ENCODE measurements at regions not wholly inside any gene's neighbourhood (a gene's known extent, or its start where the extent isn't known, plus 50 kb on each side); places are given as distances from the start of the nearest gene placed in this dataset.

DNA sequence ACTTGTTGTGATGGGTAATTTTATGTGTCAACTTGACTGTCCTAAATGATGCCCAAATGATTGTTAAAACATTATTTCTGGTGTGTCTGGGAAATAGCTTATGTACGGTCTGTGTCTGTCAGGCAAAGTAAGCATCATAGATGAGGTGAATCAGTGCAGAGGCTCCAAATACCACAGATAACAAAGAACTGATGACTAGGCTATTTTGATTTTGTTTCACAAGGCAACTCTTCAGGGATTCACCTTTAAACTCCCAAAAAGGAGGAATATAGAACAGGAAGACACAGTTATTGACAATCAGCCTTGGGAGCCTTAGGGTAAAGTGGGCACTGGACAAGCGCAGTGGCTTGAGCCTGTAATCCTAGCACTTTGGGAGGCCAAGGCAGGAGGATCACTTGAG, 290.7 kb downstream of the PCDH10 start:
- Histone ChIP-seq H3K4me2 (ENCODE audit: low read length) (no peak overlapping the region), H3K9me3 (ENCODE audit: low read length) (no peaks in the 10 kb centered on the region), H3K9ac (ENCODE audit: low read length) (no peak overlapping the region), H3K4me3 (ENCODE audit: low read length) (no peak overlapping the region), H3K27ac (ENCODE audit: low read length) (no peak overlapping the region), H3K79me2 (replicated peaks; ENCODE audit: insufficient read depth, low read length) (no peaks in the 10 kb centered on the region), H3K9me2 (ENCODE audit: insufficient read depth, low read length) (no peaks in the 10 kb centered on the region), H4K20me1 (ENCODE audit: insufficient read depth) (no peaks in the 10 kb centered on the region), H3K36me3 (ENCODE audit: insufficient read depth, low read length) (no peaks in the 10 kb centered on the region), H3F3A (ENCODE audit: insufficient read depth, low read length, poor library complexity, severe bottlenecking) (no peaks in the 10 kb centered on the region), H3K27me3 (ENCODE audit: insufficient read depth, low read depth, low read length) (no peaks in the 10 kb centered on the region), H2AFZ (ENCODE audit: low read depth, low read length) (no peak overlapping the region)
- no peak for TF ChIP-seq MXI1 (conservative IDR thresholded peaks at IDR 0.05; ENCODE audit: poor library complexity, severe bottlenecking)
- TF ChIP-seq SMC3 (conservative IDR thresholded peaks at IDR 0.05; ENCODE audit: poor library complexity): no peak
- TF ChIP-seq, protein P1, sequence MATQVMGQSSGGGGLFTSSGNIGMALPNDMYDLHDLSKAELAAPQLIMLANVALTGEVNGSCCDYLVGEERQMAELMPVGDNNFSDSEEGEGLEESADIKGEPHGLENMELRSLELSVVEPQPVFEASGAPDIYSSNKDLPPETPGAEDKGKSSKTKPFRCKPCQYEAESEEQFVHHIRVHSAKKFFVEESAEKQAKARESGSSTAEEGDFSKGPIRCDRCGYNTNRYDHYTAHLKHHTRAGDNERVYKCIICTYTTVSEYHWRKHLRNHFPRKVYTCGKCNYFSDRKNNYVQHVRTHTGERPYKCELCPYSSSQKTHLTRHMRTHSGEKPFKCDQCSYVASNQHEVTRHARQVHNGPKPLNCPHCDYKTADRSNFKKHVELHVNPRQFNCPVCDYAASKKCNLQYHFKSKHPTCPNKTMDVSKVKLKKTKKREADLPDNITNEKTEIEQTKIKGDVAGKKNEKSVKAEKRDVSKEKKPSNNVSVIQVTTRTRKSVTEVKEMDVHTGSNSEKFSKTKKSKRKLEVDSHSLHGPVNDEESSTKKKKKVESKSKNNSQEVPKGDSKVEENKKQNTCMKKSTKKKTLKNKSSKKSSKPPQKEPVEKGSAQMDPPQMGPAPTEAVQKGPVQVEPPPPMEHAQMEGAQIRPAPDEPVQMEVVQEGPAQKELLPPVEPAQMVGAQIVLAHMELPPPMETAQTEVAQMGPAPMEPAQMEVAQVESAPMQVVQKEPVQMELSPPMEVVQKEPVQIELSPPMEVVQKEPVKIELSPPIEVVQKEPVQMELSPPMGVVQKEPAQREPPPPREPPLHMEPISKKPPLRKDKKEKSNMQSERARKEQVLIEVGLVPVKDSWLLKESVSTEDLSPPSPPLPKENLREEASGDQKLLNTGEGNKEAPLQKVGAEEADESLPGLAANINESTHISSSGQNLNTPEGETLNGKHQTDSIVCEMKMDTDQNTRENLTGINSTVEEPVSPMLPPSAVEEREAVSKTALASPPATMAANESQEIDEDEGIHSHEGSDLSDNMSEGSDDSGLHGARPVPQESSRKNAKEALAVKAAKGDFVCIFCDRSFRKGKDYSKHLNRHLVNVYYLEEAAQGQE (IDR thresholded peaks at IDR 0.05; ENCODE audit: borderline replicate concordance): no peak
- no peak for TF ChIP-seq EP300 (conservative IDR thresholded peaks at IDR 0.05; ENCODE audit: poor library complexity, severe bottlenecking)
- TF ChIP-seq EZH2 (IDR thresholded peaks at IDR 0.05; ENCODE audit: borderline replicate concordance, insufficient read depth, low read length, poor library complexity, severe bottlenecking): no peak
- TF ChIP-seq POLR2AphosphoS5 (IDR thresholded peaks at IDR 0.05): no peak
- no peak for TF ChIP-seq RAD21 (conservative IDR thresholded peaks at IDR 0.05)
- no peak for TF ChIP-seq TAF1 (IDR thresholded peaks at IDR 0.05; ENCODE audit: low read depth)
- TF ChIP-seq CTCF (IDR thresholded peaks at IDR 0.05; ENCODE audit: poor library complexity, severe bottlenecking): no peak

- Histone ChIP-seq H3K27me3 (ENCODE audit: insufficient read depth, low read depth, low read length) (no peaks in the 10 kb centered on the region), H3K9ac (ENCODE audit: low read length) (no peak overlapping the region), H4K20me1 (ENCODE audit: insufficient read depth) (no peaks in the 10 kb centered on the region), H3K36me3 (ENCODE audit: insufficient read depth, low read length) (no peaks in the 10 kb centered on the region), H2AFZ (ENCODE audit: low read depth, low read length) (no peak overlapping the region), H3F3A (ENCODE audit: insufficient read depth, low read length, poor library complexity, severe bottlenecking) (no peaks in the 10 kb centered on the region), H3K9me3 (ENCODE audit: low read length) (no peaks in the 10 kb centered on the region), H3K4me3 (ENCODE audit: low read length) (no peak overlapping the region), H3K79me2 (replicated peaks; ENCODE audit: insufficient read depth, low read length) (no peaks in the 10 kb centered on the region), H3K9me2 (ENCODE audit: insufficient read depth, low read length) (no peaks in the 10 kb centered on the region), H3K27ac (ENCODE audit: low read length) (no peak overlapping the region), H3K4me2 (ENCODE audit: low read length) (no peak overlapping the region)
- TF ChIP-seq MXI1 (conservative IDR thresholded peaks at IDR 0.05; ENCODE audit: poor library complexity, severe bottlenecking) (no peak), RAD21 (conservative IDR thresholded peaks at IDR 0.05) (no peak), TAF1 (IDR thresholded peaks at IDR 0.05; ENCODE audit: low read depth) (no peak), CTCF (IDR thresholded peaks at IDR 0.05; ENCODE audit: poor library complexity, severe bottlenecking) (no peak)
- TF ChIP-seq, protein P1 (IDR thresholded peaks at IDR 0.05; ENCODE audit: borderline replicate concordance): no peak
These were observed 275.5 kb downstream of the PCDH10 start for GRCh38 chr4:133424605-133425004.

Measured in neural cell (in vitro differentiated cells).